K562 (cell line): ENCODE measurements at regions not wholly inside any gene's neighbourhood (a gene's known extent, or its start where the extent isn't known, plus 50 kb on each side); places are given as distances from the start of the nearest gene placed in this dataset.

ENCODE experiments used
- CGGBP1 ChIP-seq: fragments of 250-450 bp; sonication (Bioruptor Pico); IDR thresholded peaks from 2 replicates; pipeline ENCODE4 v1.9.0; 2021; ENCODE audit warnings: mild to moderate bottlenecking
- CHD7 ChIP-seq: fragments of 200-600 bp; sonication (generic); IDR thresholded peaks from one replicate; pipeline ENCODE4 v1.6.1; 2012; ENCODE audit warnings: mild to moderate bottlenecking, low read depth, low read length, inconsistent platforms

- TF ChIP-seq CHD7, result no peak
- TF ChIP-seq CGGBP1 (CRISPR knock-in tag), result no peak
These were observed 240.7 kb upstream of the UMPS start (continued) for GRCh38 chr3:124489506-124489905.
